ENCODE measurements at regions not wholly inside any gene's neighbourhood (a gene's known extent, or its start where the extent isn't known, plus 50 kb on each side); places are given as distances from the start of the nearest gene placed in this dataset.

GRCh38 chr9:82443312-82443711 is 454.7 kb downstream of the SPATA31D1 start:
- TF ChIP-seq CEBPB (IDR thresholded peaks at IDR 0.05), result no peak
- TF ChIP-seq RAD21 (IDR thresholded peaks at IDR 0.05; ENCODE audit: low read depth), result no peak
- no peak for TF ChIP-seq FOXM1 (IDR thresholded peaks at IDR 0.05; ENCODE audit: borderline replicate concordance, low read depth)
- no peak for TF ChIP-seq ZBTB7A (IDR thresholded peaks at IDR 0.05; ENCODE audit: low read depth)
- no peak for TF ChIP-seq EGR1 (IDR thresholded peaks at IDR 0.05)

Data from Ishikawa (cell line).